Right lobe of liver (tissue), 4 donors: ENCODE measurements at regions not wholly inside any gene's neighbourhood (a gene's known extent, or its start where the extent isn't known, plus 50 kb on each side); places are given as distances from the start of the nearest gene placed in this dataset.

Experiments
- POLR2A ChIP-seq: fragments of 450-650 bp; IDR thresholded peaks from one replicate; pipeline ENCODE4 v1.6.1; 2017; ENCODE audit warnings: antibody characterized with exemption, mild to moderate bottlenecking
- TF ChIP-seq, protein P1 (sequence below), 4 donors: fragments of 200-600 bp in 3 of 4; fragments of 450-650 bp in 1 of 4; IDR thresholded peaks; one replicate each; pipeline versions ENCODE4 v1.5.1 to v1.8.0; 2016 to 2022; ENCODE audit warnings: antibody characterized with exemption in 4 of 4, mild to moderate bottlenecking in 2 of 4
- donor health status: DM: no; HTN: no; CAD: no.
- donor health status: DM: no; HTN: no; CAD: no.
- donor health status: DM: no; HTN: yes; CAD: no.

DNA sequence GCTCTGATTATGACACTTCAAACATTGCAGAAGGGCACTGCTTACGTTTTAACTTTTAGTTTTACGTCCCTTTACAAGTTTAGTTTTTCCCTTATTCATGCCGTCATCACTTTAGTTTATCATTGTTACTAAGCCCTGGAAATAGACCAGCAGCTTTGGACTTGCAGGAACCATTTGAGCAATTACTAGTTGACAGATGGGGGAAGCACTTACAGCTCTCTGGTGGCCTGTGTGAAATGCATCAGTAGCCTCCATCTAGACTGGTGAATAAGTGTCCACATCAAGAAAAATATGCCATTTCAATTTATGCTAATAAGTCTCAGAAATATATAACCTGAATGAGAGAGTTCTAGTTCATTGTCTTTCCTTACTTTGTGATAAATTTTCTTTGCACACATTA lies 194.9 kb upstream of the GRM3 start:
- TF ChIP-seq, protein P1, sequence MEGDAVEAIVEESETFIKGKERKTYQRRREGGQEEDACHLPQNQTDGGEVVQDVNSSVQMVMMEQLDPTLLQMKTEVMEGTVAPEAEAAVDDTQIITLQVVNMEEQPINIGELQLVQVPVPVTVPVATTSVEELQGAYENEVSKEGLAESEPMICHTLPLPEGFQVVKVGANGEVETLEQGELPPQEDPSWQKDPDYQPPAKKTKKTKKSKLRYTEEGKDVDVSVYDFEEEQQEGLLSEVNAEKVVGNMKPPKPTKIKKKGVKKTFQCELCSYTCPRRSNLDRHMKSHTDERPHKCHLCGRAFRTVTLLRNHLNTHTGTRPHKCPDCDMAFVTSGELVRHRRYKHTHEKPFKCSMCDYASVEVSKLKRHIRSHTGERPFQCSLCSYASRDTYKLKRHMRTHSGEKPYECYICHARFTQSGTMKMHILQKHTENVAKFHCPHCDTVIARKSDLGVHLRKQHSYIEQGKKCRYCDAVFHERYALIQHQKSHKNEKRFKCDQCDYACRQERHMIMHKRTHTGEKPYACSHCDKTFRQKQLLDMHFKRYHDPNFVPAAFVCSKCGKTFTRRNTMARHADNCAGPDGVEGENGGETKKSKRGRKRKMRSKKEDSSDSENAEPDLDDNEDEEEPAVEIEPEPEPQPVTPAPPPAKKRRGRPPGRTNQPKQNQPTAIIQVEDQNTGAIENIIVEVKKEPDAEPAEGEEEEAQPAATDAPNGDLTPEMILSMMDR (IDR thresholded peaks at IDR 0.05) = no peak
- no peak for TF ChIP-seq POLR2A
